Inflammatory macrophage treated with lipopolysaccharide for 4 hours (primary cell): ENCODE measurements at regions not wholly inside any gene's neighbourhood (a gene's known extent, or its start where the extent isn't known, plus 50 kb on each side); places are given as distances from the start of the nearest gene placed in this dataset.
A peak's percentile ranks its signal among the peaks of the same experiment; 100 is the strongest.

Experiments
- DNase-seq: peaks from one replicate; pipeline ENCODE4 v3.0.0-alpha.2; 2020

GRCh38 chr9:131809941-131810344 is 70.1 kb upstream of the RAPGEF1 start:
- no peak for DNase-seq

- no peak for DNase-seq
Measured at GRCh38 chr9:131808291-131808690, 68.4 kb upstream of the RAPGEF1 start.

GRCh38 chr9:131807144-131807983 is 67.5 kb upstream of the RAPGEF1 start:
- no peak for DNase-seq

- DNase-seq, result no peak
Measured at GRCh38 chr9:131805803-131806202, 65.9 kb upstream of the RAPGEF1 start.

- DNase-seq, result no peak
Measured at GRCh38 chr9:131804826-131805225, 65.0 kb upstream of the RAPGEF1 start.

- DNase-seq, result no peak
Measured at GRCh38 chr9:131803758-131804411, 64.0 kb upstream of the RAPGEF1 start.

GRCh38 chr9:131801810-131802209 is 61.9 kb upstream of the RAPGEF1 start:
- DNase-seq, result no peak

GRCh38 chr9:131800843-131801242 is 61.0 kb upstream of the RAPGEF1 start:
- DNase-seq, result no peak

GRCh38 chr9:131800366-131800765 is 60.5 kb upstream of the RAPGEF1 start:
- no peak for DNase-seq

- DNase-seq, result peak; percentile 15
Measured at GRCh38 chr9:131799177-131799823, 59.4 kb upstream of the RAPGEF1 start.

- no peak for DNase-seq
Measured at GRCh38 chr9:131798246-131798645, 58.4 kb upstream of the RAPGEF1 start.

GRCh38 chr9:131794393-131794792 is 54.5 kb upstream of the RAPGEF1 start:
- no peak for DNase-seq

GRCh38 chr9:131791542-131792254 is 51.8 kb upstream of the RAPGEF1 start:
- DNase-seq, result no peak
